ENCODE measurements at regions not wholly inside any gene's neighbourhood (a gene's known extent, or its start where the extent isn't known, plus 50 kb on each side); places are given as distances from the start of the nearest gene placed in this dataset.

DNA sequence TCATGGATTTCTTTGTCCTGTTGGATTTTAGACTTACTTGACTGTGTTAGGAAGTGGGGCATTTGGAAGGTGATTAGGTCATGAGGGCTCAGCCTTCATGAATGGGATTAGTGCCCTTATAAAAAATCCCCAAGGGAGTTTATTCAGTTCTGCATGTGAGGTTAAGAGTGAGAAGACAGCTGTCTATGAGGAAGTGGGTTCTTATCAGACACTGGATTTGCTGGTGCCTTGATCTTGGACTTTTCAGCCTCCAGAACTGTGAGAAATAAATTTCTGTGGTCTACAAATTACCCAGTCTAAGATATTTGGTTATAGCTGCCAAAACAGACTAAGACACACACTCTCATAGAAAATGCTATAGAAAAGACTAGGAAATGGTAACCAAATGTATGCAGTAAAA is 724.7 kb upstream of the FZD8 start:
- H3K4me3 ChIP-seq (ENCODE audit: low read length) = no peak overlapping the region
- H3K4me2 ChIP-seq (ENCODE audit: low read depth, low read length) = no peak overlapping the region
- no peak overlapping the region for H2AFZ ChIP-seq (ENCODE audit: low read length)
- no peak overlapping the region for H3K9ac ChIP-seq (ENCODE audit: low read length)
- no peaks in the 10 kb centered on the region for H3K36me3 ChIP-seq (replicated peaks; ENCODE audit: insufficient read depth, low read length)
- no peaks in the 10 kb centered on the region for H4K20me1 ChIP-seq (ENCODE audit: insufficient read depth, low read length)
- no peaks in the 10 kb centered on the region for H3K9me3 ChIP-seq (replicated peaks; ENCODE audit: insufficient read depth, low read length)
- no peak overlapping the region for H3K27ac ChIP-seq (ENCODE audit: low read length)
- H3K9me2 ChIP-seq (replicated peaks; ENCODE audit: insufficient read depth, low read length) = no peaks in the 10 kb centered on the region
- no peaks in the 10 kb centered on the region for H3K4me1 ChIP-seq (ENCODE audit: low read length)
- no peak for DNase-seq
- no peaks in the 10 kb centered on the region for H3F3A ChIP-seq (ENCODE audit: insufficient read depth, low read length)
- no peaks in the 10 kb centered on the region for H3K27me3 ChIP-seq (replicated peaks; ENCODE audit: insufficient read depth, low read length)
- TF ChIP-seq, protein P1, sequence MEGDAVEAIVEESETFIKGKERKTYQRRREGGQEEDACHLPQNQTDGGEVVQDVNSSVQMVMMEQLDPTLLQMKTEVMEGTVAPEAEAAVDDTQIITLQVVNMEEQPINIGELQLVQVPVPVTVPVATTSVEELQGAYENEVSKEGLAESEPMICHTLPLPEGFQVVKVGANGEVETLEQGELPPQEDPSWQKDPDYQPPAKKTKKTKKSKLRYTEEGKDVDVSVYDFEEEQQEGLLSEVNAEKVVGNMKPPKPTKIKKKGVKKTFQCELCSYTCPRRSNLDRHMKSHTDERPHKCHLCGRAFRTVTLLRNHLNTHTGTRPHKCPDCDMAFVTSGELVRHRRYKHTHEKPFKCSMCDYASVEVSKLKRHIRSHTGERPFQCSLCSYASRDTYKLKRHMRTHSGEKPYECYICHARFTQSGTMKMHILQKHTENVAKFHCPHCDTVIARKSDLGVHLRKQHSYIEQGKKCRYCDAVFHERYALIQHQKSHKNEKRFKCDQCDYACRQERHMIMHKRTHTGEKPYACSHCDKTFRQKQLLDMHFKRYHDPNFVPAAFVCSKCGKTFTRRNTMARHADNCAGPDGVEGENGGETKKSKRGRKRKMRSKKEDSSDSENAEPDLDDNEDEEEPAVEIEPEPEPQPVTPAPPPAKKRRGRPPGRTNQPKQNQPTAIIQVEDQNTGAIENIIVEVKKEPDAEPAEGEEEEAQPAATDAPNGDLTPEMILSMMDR (IDR thresholded peaks at IDR 0.05; ENCODE audit: low read length) = no peak
- TF ChIP-seq EZH2 (optimal IDR thresholded peaks at IDR 0.05; ENCODE audit: low read depth, low read length) (no peak), EZH2phosphoT487 (IDR thresholded peaks at IDR 0.05; ENCODE audit: low read length) (no peak)
- no peaks in the 10 kb centered on the region for H3K79me2 ChIP-seq (ENCODE audit: low read length)

DNA sequence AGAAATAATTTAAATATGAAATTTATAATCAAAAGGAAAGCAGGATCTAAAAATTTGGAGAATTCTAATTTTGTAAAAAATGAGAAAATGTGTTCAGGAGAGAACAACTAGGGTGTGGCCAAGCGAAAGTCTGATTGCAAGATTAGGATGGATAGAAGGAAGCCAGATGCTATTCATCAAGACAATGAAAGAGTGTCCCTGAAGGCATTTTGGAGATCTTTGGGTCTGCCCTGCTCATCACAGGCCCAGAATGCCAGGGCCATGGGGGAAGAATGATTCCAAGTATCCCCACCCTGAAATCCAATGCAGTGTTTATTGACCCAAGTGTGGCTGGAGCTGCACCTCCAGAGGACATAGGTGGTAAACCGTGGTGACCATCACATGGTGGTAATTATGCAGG is 724.0 kb upstream of the FZD8 start:
- no peaks in the 10 kb centered on the region for H3K9me2 ChIP-seq (replicated peaks; ENCODE audit: insufficient read depth, low read length)
- H2AFZ ChIP-seq (ENCODE audit: low read length) = no peak overlapping the region
- H3K4me3 ChIP-seq (ENCODE audit: low read length) = no peak overlapping the region
- no peaks in the 10 kb centered on the region for H4K20me1 ChIP-seq (ENCODE audit: insufficient read depth, low read length)
- H3K79me2 ChIP-seq (ENCODE audit: low read length) = no peaks in the 10 kb centered on the region
- TF ChIP-seq EZH2 (optimal IDR thresholded peaks at IDR 0.05; ENCODE audit: low read depth, low read length) (no peak), EZH2phosphoT487 (IDR thresholded peaks at IDR 0.05; ENCODE audit: low read length) (no peak)
- TF ChIP-seq, protein P1 (IDR thresholded peaks at IDR 0.05; ENCODE audit: low read length) = no peak
- DNase-seq = no peak
- H3K9ac ChIP-seq (ENCODE audit: low read length) = no peak overlapping the region
- H3F3A ChIP-seq (ENCODE audit: insufficient read depth, low read length) = no peaks in the 10 kb centered on the region
- no peak overlapping the region for H3K27ac ChIP-seq (ENCODE audit: low read length)
- H3K4me1 ChIP-seq (ENCODE audit: low read length) = no peaks in the 10 kb centered on the region
- H3K9me3 ChIP-seq (replicated peaks; ENCODE audit: insufficient read depth, low read length) = no peaks in the 10 kb centered on the region
- no peaks in the 10 kb centered on the region for H3K27me3 ChIP-seq (replicated peaks; ENCODE audit: insufficient read depth, low read length)
- no peaks in the 10 kb centered on the region for H3K36me3 ChIP-seq (replicated peaks; ENCODE audit: insufficient read depth, low read length)
- H3K4me2 ChIP-seq (ENCODE audit: low read depth, low read length) = no peak overlapping the region

- Histone ChIP-seq H3K4me2 (ENCODE audit: low read depth, low read length) (no peak overlapping the region), H3F3A (ENCODE audit: insufficient read depth, low read length) (no peaks in the 10 kb centered on the region), H3K36me3 (replicated peaks; ENCODE audit: insufficient read depth, low read length) (no peaks in the 10 kb centered on the region), H3K79me2 (ENCODE audit: low read length) (no peaks in the 10 kb centered on the region), H4K20me1 (ENCODE audit: insufficient read depth, low read length) (no peaks in the 10 kb centered on the region), H3K9ac (ENCODE audit: low read length) (no peak overlapping the region), H3K4me1 (ENCODE audit: low read length) (no peaks in the 10 kb centered on the region), H2AFZ (ENCODE audit: low read length) (no peak overlapping the region), H3K27ac (ENCODE audit: low read length) (no peak overlapping the region), H3K27me3 (replicated peaks; ENCODE audit: insufficient read depth, low read length) (no peaks in the 10 kb centered on the region), H3K9me3 (replicated peaks; ENCODE audit: insufficient read depth, low read length) (no peaks in the 10 kb centered on the region), H3K9me2 (replicated peaks; ENCODE audit: insufficient read depth, low read length) (no peaks in the 10 kb centered on the region), H3K4me3 (ENCODE audit: low read length) (no peak overlapping the region)
- no peak for DNase-seq
- TF ChIP-seq EZH2 (optimal IDR thresholded peaks at IDR 0.05; ENCODE audit: low read depth, low read length) (no peak), EZH2phosphoT487 (IDR thresholded peaks at IDR 0.05; ENCODE audit: low read length) (no peak)
- TF ChIP-seq, protein P1 (IDR thresholded peaks at IDR 0.05; ENCODE audit: low read length) = no peak
Observed at GRCh38 chr10:36362257-36362656, 720.2 kb upstream of the FZD8 start.

Data from MM.1S (cell line).